CD8-positive, alpha-beta memory T cell (primary cell): ENCODE measurements at regions not wholly inside any gene's neighbourhood (a gene's known extent, or its start where the extent isn't known, plus 50 kb on each side); places are given as distances from the start of the nearest gene placed in this dataset.
"Not testable (repeated sequence)": the region's sequence is repeated elsewhere in the genome, so short reads cannot be mapped to it uniquely, and the experiment has no call there.

Experiments
- CTCF ChIA-PET: fragments of 350-600 bp; sonication (Branson Sonifier 250); formaldehyde crosslinking; loops from one replicate; lab custom pipeline; 2021; ENCODE audit warnings: antibody characterized with exemption; lab: Charles Lee
- POLR2A ChIA-PET: fragments of 350-600 bp; sonication (Branson Sonifier 250); formaldehyde crosslinking; loops from one replicate; lab custom pipeline; 2021; ENCODE audit warnings: antibody characterized with exemption; lab: Charles Lee
- DNase-seq, 5 donors: peaks; one replicate each; pipeline versions ENCODE4 v3.0.0 to v3.0.0-alpha.2; 2020 to 2022; ENCODE audit warnings: mixed read lengths in 1 of 5
- H3K27ac ChIP-seq: one replicate; pipeline ENCODE4 v1.7.0; 2013; ENCODE audit warnings: low read depth, mild to moderate bottlenecking, low read length, moderate library complexity
- H3K27me3 ChIP-seq: 2 replicates; pipeline ENCODE4 v1.7.0; 2013; ENCODE audit warnings: low read length, mild to moderate bottlenecking; ENCODE audit not compliant: insufficient read depth, poor library complexity, severe bottlenecking
- H3K36me3 ChIP-seq: 2 replicates; pipeline ENCODE4 v1.7.0; 2013; ENCODE audit warnings: mild to moderate bottlenecking, low read length, moderate library complexity; ENCODE audit not compliant: insufficient read depth
- H3K4me1 ChIP-seq: 2 replicates; pipeline ENCODE4 v1.7.0; 2013; ENCODE audit warnings: mild to moderate bottlenecking, low read length, moderate library complexity; ENCODE audit not compliant: insufficient read depth
- H3K4me3 ChIP-seq: 2 replicates; pipeline ENCODE4 v1.7.0; 2013; ENCODE audit warnings: mild to moderate bottlenecking, low read length
- H3K9me3 ChIP-seq: 2 replicates; pipeline ENCODE4 v1.7.0; 2013; ENCODE audit warnings: mild to moderate bottlenecking, low read length
- H3K27ac Mint-ChIP-seq, 8 donors: one replicate each; pipeline ENCODE4 v1.8.0; 2020 to 2021; ENCODE audit warnings: mixed read lengths in 8 of 8, mild to moderate bottlenecking in 6 of 8, inconsistent platforms in 3 of 8, moderate library complexity in 3 of 8
- H3K27me3 Mint-ChIP-seq, 2 donors: one replicate each; pipeline ENCODE4 v1.8.0; 2020 to 2021; ENCODE audit warnings: mixed read lengths in 2 of 2, mild to moderate bottlenecking in 1 of 2, moderate library complexity in 1 of 2
- H3K36me3 Mint-ChIP-seq, 3 donors: one replicate each; pipeline ENCODE4 v1.8.0; 2020 to 2021; ENCODE audit warnings: mixed read lengths in 3 of 3, inconsistent platforms in 1 of 3, mild to moderate bottlenecking in 1 of 3
- H3K4me1 Mint-ChIP-seq, 3 donors: one replicate each; pipeline ENCODE4 v1.8.0; 2020 to 2021; ENCODE audit warnings: mixed read lengths in 3 of 3, inconsistent platforms in 1 of 3, mild to moderate bottlenecking in 1 of 3
- H3K4me3 Mint-ChIP-seq, 7 donors: one replicate each; pipeline ENCODE4 v1.8.0; 2020 to 2021; ENCODE audit warnings: mixed read lengths in 7 of 7, mild to moderate bottlenecking in 6 of 7, moderate library complexity in 4 of 7, inconsistent platforms in 2 of 7
- H3K9me3 Mint-ChIP-seq, 5 donors: one replicate each; pipeline ENCODE4 v1.8.0; 2020 to 2022; ENCODE audit warnings: mixed read lengths in 5 of 5, mild to moderate bottlenecking in 3 of 5, moderate library complexity in 2 of 5, inconsistent platforms in 1 of 5

GRCh38 chr7:76875760-76876159, 156.4 kb downstream of the SPDYE17 start:
- H3K4me1 Mint-ChIP-seq, H3K9me3 ChIP-seq, H3K36me3 Mint-ChIP-seq, H3K4me1 ChIP-seq, H3K9me3 Mint-ChIP-seq, H3K27me3 ChIP-seq, H3K36me3 ChIP-seq, CTCF ChIA-PET, H3K27me3 Mint-ChIP-seq, DNase-seq, H3K27ac Mint-ChIP-seq, H3K4me3 ChIP-seq, POLR2A ChIA-PET, H3K27ac ChIP-seq, H3K4me3 Mint-ChIP-seq: not testable (repeated sequence)

GRCh38 chr7:76870504-76870808, 161.7 kb downstream of the SPDYE17 start:
- H3K4me3 ChIP-seq, H3K4me1 ChIP-seq, H3K36me3 Mint-ChIP-seq, H3K27me3 Mint-ChIP-seq, H3K9me3 Mint-ChIP-seq, H3K4me3 Mint-ChIP-seq, H3K4me1 Mint-ChIP-seq, DNase-seq, H3K27ac Mint-ChIP-seq, H3K27ac ChIP-seq, H3K27me3 ChIP-seq, POLR2A ChIA-PET, CTCF ChIA-PET, H3K9me3 ChIP-seq, H3K36me3 ChIP-seq: not testable (repeated sequence)

- H3K4me1 ChIP-seq, DNase-seq, H3K4me1 Mint-ChIP-seq, H3K27me3 Mint-ChIP-seq, H3K4me3 ChIP-seq, H3K36me3 ChIP-seq, CTCF ChIA-PET, H3K4me3 Mint-ChIP-seq, POLR2A ChIA-PET, H3K27me3 ChIP-seq, H3K36me3 Mint-ChIP-seq, H3K9me3 ChIP-seq, H3K27ac Mint-ChIP-seq, H3K27ac ChIP-seq, H3K9me3 Mint-ChIP-seq: not testable (repeated sequence)
Observed at GRCh38 chr7:76867364-76867889, 164.7 kb downstream of the SPDYE17 start.

- DNase-seq, H3K4me3 ChIP-seq, H3K36me3 ChIP-seq, H3K27ac ChIP-seq, H3K9me3 ChIP-seq, POLR2A ChIA-PET, H3K27ac Mint-ChIP-seq, CTCF ChIA-PET, H3K36me3 Mint-ChIP-seq, H3K27me3 ChIP-seq, H3K27me3 Mint-ChIP-seq, H3K4me1 ChIP-seq, H3K4me3 Mint-ChIP-seq, H3K4me1 Mint-ChIP-seq, H3K9me3 Mint-ChIP-seq: not testable (repeated sequence)
Observed at GRCh38 chr7:76863150-76863773, 168.9 kb downstream of the SPDYE17 start.

GRCh38 chr7:76862241-76862640, 169.9 kb downstream of the SPDYE17 start:
- DNase-seq, H3K4me3 Mint-ChIP-seq, POLR2A ChIA-PET, H3K27ac ChIP-seq, H3K9me3 Mint-ChIP-seq, H3K4me3 ChIP-seq, H3K4me1 ChIP-seq, H3K4me1 Mint-ChIP-seq, H3K9me3 ChIP-seq, H3K27me3 Mint-ChIP-seq, CTCF ChIA-PET, H3K27me3 ChIP-seq, H3K27ac Mint-ChIP-seq, H3K36me3 ChIP-seq, H3K36me3 Mint-ChIP-seq: not testable (repeated sequence)

- H3K27me3 ChIP-seq, POLR2A ChIA-PET, H3K4me3 Mint-ChIP-seq, H3K9me3 ChIP-seq, H3K36me3 ChIP-seq, DNase-seq, H3K9me3 Mint-ChIP-seq, CTCF ChIA-PET, H3K36me3 Mint-ChIP-seq, H3K4me3 ChIP-seq, H3K4me1 ChIP-seq, H3K4me1 Mint-ChIP-seq, H3K27ac ChIP-seq: not testable (repeated sequence)
- Mint-ChIP-seq H3K27me3 (peaks cover 5 to 12% of the 10 kb centered on the region in 2 donors), H3K27ac (peak overlapping the region in 1 of 8 donors; percentile 40)
Observed at GRCh38 chr7:76859933-76860332, 172.2 kb downstream of the SPDYE17 start.

- H3K4me3 Mint-ChIP-seq, H3K27ac Mint-ChIP-seq, H3K27ac ChIP-seq, POLR2A ChIA-PET, H3K27me3 ChIP-seq, H3K9me3 Mint-ChIP-seq, H3K4me3 ChIP-seq, CTCF ChIA-PET, H3K4me1 Mint-ChIP-seq, H3K36me3 Mint-ChIP-seq, DNase-seq, H3K9me3 ChIP-seq, H3K36me3 ChIP-seq, H3K4me1 ChIP-seq: not testable (repeated sequence)
- peaks cover 6 to 11% of the 10 kb centered on the region in 2 donors for H3K27me3 Mint-ChIP-seq
Observed at GRCh38 chr7:76854631-76855030, 177.5 kb downstream of the SPDYE17 start.

- H3K9me3 Mint-ChIP-seq, CTCF ChIA-PET, H3K27ac ChIP-seq, POLR2A ChIA-PET, H3K36me3 Mint-ChIP-seq, H3K27ac Mint-ChIP-seq, H3K4me3 Mint-ChIP-seq, H3K4me3 ChIP-seq, H3K9me3 ChIP-seq, H3K4me1 ChIP-seq, H3K4me1 Mint-ChIP-seq, H3K36me3 ChIP-seq, DNase-seq, H3K27me3 ChIP-seq: not testable (repeated sequence)
- peaks cover 6 to 11% of the 10 kb centered on the region in 2 donors for H3K27me3 Mint-ChIP-seq
Observed at GRCh38 chr7:76852787-76853584, 179.2 kb downstream of the SPDYE17 start.
